GM23338 (cell line): ENCODE measurements at regions not wholly inside any gene's neighbourhood (a gene's known extent, or its start where the extent isn't known, plus 50 kb on each side); places are given as distances from the start of the nearest gene placed in this dataset.

Experiments
- ATAC-seq: fragments of 200-7000 bp; cut with Tn5 transposase; 3 replicates; pipeline ENCODE4 v1.9.1; 2020
- DNase-seq: peaks from one replicate; pipeline ENCODE4 v3.0.0-alpha.2; 2015; ENCODE audit warnings: low spot score
- H2AFZ ChIP-seq: fragments of 200-600 bp; sonication (generic); 2 replicates; pipeline ENCODE4 v1.8.0; 2016; ENCODE audit warnings: antibody characterized with exemption, mild to moderate bottlenecking, moderate library complexity
- H3F3A ChIP-seq: fragments of 200-600 bp; sonication (generic); replicated peaks from 2 replicates; pipeline ENCODE4 v1.8.0; 2017; ENCODE audit warnings: antibody characterized with exemption, mixed run types, low read depth
- H3K27ac ChIP-seq: fragments of 200-600 bp; sonication (generic); 2 replicates; pipeline ENCODE4 v1.6.1; 2016; ENCODE audit warnings: low read depth
- H3K27me3 ChIP-seq: fragments of 200-600 bp; sonication (generic); 2 replicates; pipeline ENCODE4 v1.8.0; 2016; ENCODE audit warnings: mild to moderate bottlenecking, mixed run types, moderate library complexity; ENCODE audit not compliant: insufficient read depth
- H3K36me3 ChIP-seq: fragments of 200-600 bp; sonication (generic); 2 replicates; pipeline ENCODE4 v1.8.0; 2016; ENCODE audit warnings: mild to moderate bottlenecking; ENCODE audit not compliant: insufficient read depth
- H3K4me1 ChIP-seq: fragments of 200-600 bp; sonication (generic); 2 replicates; pipeline ENCODE4 v1.8.0; 2016; ENCODE audit warnings: mild to moderate bottlenecking, moderate library complexity; ENCODE audit not compliant: insufficient read depth
- H3K4me2 ChIP-seq: fragments of 200-600 bp; sonication (generic); 2 replicates; pipeline ENCODE4 v1.7.1; 2017; ENCODE audit warnings: mixed run types
- H3K4me3 ChIP-seq: fragments of 200-600 bp; sonication (generic); 2 replicates; pipeline ENCODE4 v1.6.1; 2016; ENCODE audit warnings: mixed run types
- H3K79me2 ChIP-seq: fragments of 200-600 bp; sonication (generic); replicated peaks from 2 replicates; pipeline ENCODE4 v1.8.0; 2017; ENCODE audit warnings: mild to moderate bottlenecking; ENCODE audit not compliant: insufficient read depth
- H3K9me2 ChIP-seq: fragments of 200-600 bp; sonication (generic); 2 replicates; pipeline ENCODE4 v1.8.0; 2017; ENCODE audit not compliant: insufficient read depth
- H4K20me1 ChIP-seq: fragments of 200-600 bp; sonication (generic); replicated peaks from 2 replicates; pipeline ENCODE4 v1.8.0; 2017; ENCODE audit warnings: mild to moderate bottlenecking; ENCODE audit not compliant: insufficient read depth
- H3K27ac Mint-ChIP-seq: 2 replicates; pipeline ENCODE4 v1.8.0; 2020; ENCODE audit warnings: inconsistent platforms, mild to moderate bottlenecking, moderate library complexity, mixed read lengths
- H3K27me3 Mint-ChIP-seq: 3 replicates; pipeline ENCODE4 v1.8.0; 2022; ENCODE audit warnings: low read depth, mild to moderate bottlenecking, moderate library complexity, mixed read lengths, inconsistent platforms; ENCODE audit not compliant: insufficient read depth, poor library complexity
- H3K36me3 Mint-ChIP-seq: 3 replicates; pipeline ENCODE4 v1.8.0; 2021; ENCODE audit warnings: low read depth, mild to moderate bottlenecking, inconsistent platforms, moderate library complexity, mixed read lengths
- H3K4me1 Mint-ChIP-seq: 3 replicates; pipeline ENCODE4 v1.8.0; 2020; ENCODE audit warnings: mild to moderate bottlenecking, inconsistent platforms, mixed read lengths
- H3K4me3 Mint-ChIP-seq: 3 replicates; pipeline ENCODE4 v1.8.0; 2021; ENCODE audit warnings: moderate library complexity, mild to moderate bottlenecking, inconsistent platforms, mixed read lengths
- H3K9me3 Mint-ChIP-seq: 3 replicates; pipeline ENCODE4 v1.8.0; 2020; ENCODE audit warnings: moderate library complexity, mild to moderate bottlenecking, inconsistent platforms, mixed read lengths
- CREB1 ChIP-seq: fragments of 250-450 bp; sonication (Bioruptor Pico); IDR thresholded peaks from 2 replicates; pipeline ENCODE4 v1.5.0; 2020; ENCODE audit warnings: low read depth, mild to moderate bottlenecking, moderate library complexity
- EZH2 ChIP-seq: fragments of 200-600 bp; sonication (generic); IDR thresholded peaks from one replicate; pipeline ENCODE4 v1.8.0; 2017; ENCODE audit warnings: antibody characterized with exemption, mild to moderate bottlenecking, low read depth; ENCODE audit not compliant: unreplicated experiment
- EZH2phosphoT487 ChIP-seq: fragments of 200-600 bp; sonication (generic); IDR thresholded peaks from one replicate; pipeline ENCODE4 v1.8.1; 2018; ENCODE audit warnings: antibody characterized with exemption; ENCODE audit not compliant: unreplicated experiment
- JUNB ChIP-seq: IDR thresholded peaks from one replicate; pipeline ENCODE4 v1.6.1; 2016; ENCODE audit warnings: antibody characterized with exemption; ENCODE audit not compliant: unreplicated experiment
- POLR2AphosphoS5 ChIP-seq: IDR thresholded peaks from 2 replicates; pipeline ENCODE4 v1.6.1; 2016; ENCODE audit warnings: antibody characterized with exemption, low read depth
- STAT1 ChIP-seq: IDR thresholded peaks from one replicate; pipeline ENCODE4 v1.6.1; 2016; ENCODE audit warnings: antibody characterized with exemption; ENCODE audit not compliant: unreplicated experiment
- ZNF114 ChIP-seq: fragments of 250-450 bp; sonication (Bioruptor Pico); IDR thresholded peaks from 2 replicates; pipeline ENCODE4 v1.5.0; 2020; ENCODE audit warnings: mild to moderate bottlenecking, moderate library complexity
- ZNF331 ChIP-seq: fragments of 250-450 bp; sonication (Bioruptor Pico); IDR thresholded peaks from 2 replicates; pipeline ENCODE4 v1.5.0; 2020; ENCODE audit warnings: low read depth, mild to moderate bottlenecking, moderate library complexity
- TF ChIP-seq, protein P1 (sequence below): IDR thresholded peaks from one replicate; pipeline ENCODE4 v1.6.1; 2018; ENCODE audit warnings: antibody characterized with exemption; ENCODE audit not compliant: unreplicated experiment
- TF ChIP-seq, protein P2 (sequence below): IDR thresholded peaks from 2 replicates; pipeline ENCODE4 v1.6.1; 2016; ENCODE audit warnings: antibody characterized with exemption
- TF ChIP-seq, protein P3 (sequence below): fragments of 250-450 bp; sonication (Bioruptor Pico); IDR thresholded peaks from 2 replicates; pipeline ENCODE4 v1.5.0; 2020; ENCODE audit warnings: mild to moderate bottlenecking, moderate library complexity

DNA sequence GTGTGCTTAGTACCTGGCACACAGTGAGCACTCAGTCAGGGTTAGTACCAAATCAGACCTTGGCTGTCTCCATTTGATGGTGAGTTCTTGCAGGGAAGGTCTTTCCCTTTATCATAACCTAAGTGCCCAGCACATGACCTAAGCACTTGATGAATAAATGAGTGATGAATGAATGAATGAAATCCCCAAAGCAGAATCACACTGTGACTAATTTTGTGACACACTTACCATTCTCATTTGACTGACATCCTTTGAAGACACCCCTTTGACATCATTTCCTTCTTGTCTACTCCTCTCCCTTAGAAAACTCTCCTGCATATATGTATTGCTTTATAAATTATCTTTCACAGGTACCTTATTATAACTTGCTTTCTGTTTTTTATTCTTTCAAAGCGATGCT lies 130.2 kb upstream of the ELL2 start:
- no peak for TF ChIP-seq JUNB
- no peaks in the 10 kb centered on the region for H3K79me2 ChIP-seq
- H3F3A ChIP-seq: no peaks in the 10 kb centered on the region
- H3K27ac Mint-ChIP-seq: no peak overlapping the region
- no peak overlapping the region for H3K4me2 ChIP-seq
- H3K27me3 ChIP-seq: no peaks in the 10 kb centered on the region
- peaks cover 28% of the 10 kb centered on the region for H3K4me1 ChIP-seq
- no peak for DNase-seq
- no peaks in the 10 kb centered on the region for H3K9me2 ChIP-seq
- H3K4me3 ChIP-seq: no peak overlapping the region
- no peaks in the 10 kb centered on the region for H4K20me1 ChIP-seq
- no peak overlapping the region for H3K4me3 Mint-ChIP-seq
- no peak overlapping the region for H2AFZ ChIP-seq
- peaks cover 3% of the 10 kb centered on the region for H3K27me3 Mint-ChIP-seq
- H3K27ac ChIP-seq: no peak overlapping the region
- H3K36me3 ChIP-seq: no peaks in the 10 kb centered on the region
- peaks cover 27% of the 10 kb centered on the region for H3K4me1 Mint-ChIP-seq
- H3K36me3 Mint-ChIP-seq: no peaks in the 10 kb centered on the region
- no peak for ATAC-seq
- H3K9me3 Mint-ChIP-seq: no peaks in the 10 kb centered on the region

DNA sequence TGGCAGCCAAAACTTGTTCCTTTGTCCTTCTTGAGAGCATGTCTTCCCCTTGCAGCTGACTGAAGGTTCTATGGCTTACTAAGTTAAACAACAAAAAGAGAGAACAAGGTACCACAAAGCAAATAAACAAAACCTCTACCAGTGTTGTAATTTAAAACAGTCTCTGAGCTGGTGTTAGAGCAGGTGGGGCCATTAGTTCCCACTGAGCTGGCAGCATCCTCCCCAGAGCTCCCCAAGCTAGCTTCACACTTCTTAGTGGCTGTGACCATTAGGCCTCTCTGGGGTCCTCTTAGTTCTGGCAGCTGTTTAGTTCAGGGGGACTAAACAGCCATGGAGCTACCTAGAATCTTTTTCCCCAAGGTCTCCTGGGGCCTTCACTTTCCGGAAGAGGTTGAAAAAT lies 128.6 kb upstream of the ELL2 start:
- H3K4me2 ChIP-seq: no peak overlapping the region
- H3K27ac Mint-ChIP-seq: no peak overlapping the region
- H2AFZ ChIP-seq: 0 out of 2 replicates have a peak overlapping the region, but pooled peaks have one; percentile 33
- peaks cover 32% of the 10 kb centered on the region for H3K4me1 Mint-ChIP-seq
- DNase-seq (no peak), ATAC-seq (peak; percentile 68)
- no peaks in the 10 kb centered on the region for H3F3A ChIP-seq
- H3K36me3 ChIP-seq: no peaks in the 10 kb centered on the region
- H3K4me1 ChIP-seq: peaks cover 32% of the 10 kb centered on the region
- H3K36me3 Mint-ChIP-seq: no peaks in the 10 kb centered on the region
- no peak overlapping the region for H3K4me3 ChIP-seq
- H4K20me1 ChIP-seq: no peaks in the 10 kb centered on the region
- H3K79me2 ChIP-seq: no peaks in the 10 kb centered on the region
- H3K4me3 Mint-ChIP-seq: no peak overlapping the region
- H3K27me3 Mint-ChIP-seq: peaks cover 3% of the 10 kb centered on the region
- no peaks in the 10 kb centered on the region for H3K9me3 Mint-ChIP-seq
- H3K27ac ChIP-seq: no peak overlapping the region
- H3K27me3 ChIP-seq: no peaks in the 10 kb centered on the region
- no peaks in the 10 kb centered on the region for H3K9me2 ChIP-seq
- TF ChIP-seq, protein P1, sequence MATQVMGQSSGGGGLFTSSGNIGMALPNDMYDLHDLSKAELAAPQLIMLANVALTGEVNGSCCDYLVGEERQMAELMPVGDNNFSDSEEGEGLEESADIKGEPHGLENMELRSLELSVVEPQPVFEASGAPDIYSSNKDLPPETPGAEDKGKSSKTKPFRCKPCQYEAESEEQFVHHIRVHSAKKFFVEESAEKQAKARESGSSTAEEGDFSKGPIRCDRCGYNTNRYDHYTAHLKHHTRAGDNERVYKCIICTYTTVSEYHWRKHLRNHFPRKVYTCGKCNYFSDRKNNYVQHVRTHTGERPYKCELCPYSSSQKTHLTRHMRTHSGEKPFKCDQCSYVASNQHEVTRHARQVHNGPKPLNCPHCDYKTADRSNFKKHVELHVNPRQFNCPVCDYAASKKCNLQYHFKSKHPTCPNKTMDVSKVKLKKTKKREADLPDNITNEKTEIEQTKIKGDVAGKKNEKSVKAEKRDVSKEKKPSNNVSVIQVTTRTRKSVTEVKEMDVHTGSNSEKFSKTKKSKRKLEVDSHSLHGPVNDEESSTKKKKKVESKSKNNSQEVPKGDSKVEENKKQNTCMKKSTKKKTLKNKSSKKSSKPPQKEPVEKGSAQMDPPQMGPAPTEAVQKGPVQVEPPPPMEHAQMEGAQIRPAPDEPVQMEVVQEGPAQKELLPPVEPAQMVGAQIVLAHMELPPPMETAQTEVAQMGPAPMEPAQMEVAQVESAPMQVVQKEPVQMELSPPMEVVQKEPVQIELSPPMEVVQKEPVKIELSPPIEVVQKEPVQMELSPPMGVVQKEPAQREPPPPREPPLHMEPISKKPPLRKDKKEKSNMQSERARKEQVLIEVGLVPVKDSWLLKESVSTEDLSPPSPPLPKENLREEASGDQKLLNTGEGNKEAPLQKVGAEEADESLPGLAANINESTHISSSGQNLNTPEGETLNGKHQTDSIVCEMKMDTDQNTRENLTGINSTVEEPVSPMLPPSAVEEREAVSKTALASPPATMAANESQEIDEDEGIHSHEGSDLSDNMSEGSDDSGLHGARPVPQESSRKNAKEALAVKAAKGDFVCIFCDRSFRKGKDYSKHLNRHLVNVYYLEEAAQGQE: no peak
- TF ChIP-seq STAT1: no peak
- TF ChIP-seq ZNF114 (CRISPR knock-in tag): no peak
- no peak for TF ChIP-seq EZH2
- TF ChIP-seq JUNB: no peak
- no peak for TF ChIP-seq ZNF331 (CRISPR knock-in tag)
- TF ChIP-seq POLR2AphosphoS5: no peak
- TF ChIP-seq, protein P2, sequence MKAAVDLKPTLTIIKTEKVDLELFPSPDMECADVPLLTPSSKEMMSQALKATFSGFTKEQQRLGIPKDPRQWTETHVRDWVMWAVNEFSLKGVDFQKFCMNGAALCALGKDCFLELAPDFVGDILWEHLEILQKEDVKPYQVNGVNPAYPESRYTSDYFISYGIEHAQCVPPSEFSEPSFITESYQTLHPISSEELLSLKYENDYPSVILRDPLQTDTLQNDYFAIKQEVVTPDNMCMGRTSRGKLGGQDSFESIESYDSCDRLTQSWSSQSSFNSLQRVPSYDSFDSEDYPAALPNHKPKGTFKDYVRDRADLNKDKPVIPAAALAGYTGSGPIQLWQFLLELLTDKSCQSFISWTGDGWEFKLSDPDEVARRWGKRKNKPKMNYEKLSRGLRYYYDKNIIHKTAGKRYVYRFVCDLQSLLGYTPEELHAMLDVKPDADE: no peak
- TF ChIP-seq, protein P3, sequence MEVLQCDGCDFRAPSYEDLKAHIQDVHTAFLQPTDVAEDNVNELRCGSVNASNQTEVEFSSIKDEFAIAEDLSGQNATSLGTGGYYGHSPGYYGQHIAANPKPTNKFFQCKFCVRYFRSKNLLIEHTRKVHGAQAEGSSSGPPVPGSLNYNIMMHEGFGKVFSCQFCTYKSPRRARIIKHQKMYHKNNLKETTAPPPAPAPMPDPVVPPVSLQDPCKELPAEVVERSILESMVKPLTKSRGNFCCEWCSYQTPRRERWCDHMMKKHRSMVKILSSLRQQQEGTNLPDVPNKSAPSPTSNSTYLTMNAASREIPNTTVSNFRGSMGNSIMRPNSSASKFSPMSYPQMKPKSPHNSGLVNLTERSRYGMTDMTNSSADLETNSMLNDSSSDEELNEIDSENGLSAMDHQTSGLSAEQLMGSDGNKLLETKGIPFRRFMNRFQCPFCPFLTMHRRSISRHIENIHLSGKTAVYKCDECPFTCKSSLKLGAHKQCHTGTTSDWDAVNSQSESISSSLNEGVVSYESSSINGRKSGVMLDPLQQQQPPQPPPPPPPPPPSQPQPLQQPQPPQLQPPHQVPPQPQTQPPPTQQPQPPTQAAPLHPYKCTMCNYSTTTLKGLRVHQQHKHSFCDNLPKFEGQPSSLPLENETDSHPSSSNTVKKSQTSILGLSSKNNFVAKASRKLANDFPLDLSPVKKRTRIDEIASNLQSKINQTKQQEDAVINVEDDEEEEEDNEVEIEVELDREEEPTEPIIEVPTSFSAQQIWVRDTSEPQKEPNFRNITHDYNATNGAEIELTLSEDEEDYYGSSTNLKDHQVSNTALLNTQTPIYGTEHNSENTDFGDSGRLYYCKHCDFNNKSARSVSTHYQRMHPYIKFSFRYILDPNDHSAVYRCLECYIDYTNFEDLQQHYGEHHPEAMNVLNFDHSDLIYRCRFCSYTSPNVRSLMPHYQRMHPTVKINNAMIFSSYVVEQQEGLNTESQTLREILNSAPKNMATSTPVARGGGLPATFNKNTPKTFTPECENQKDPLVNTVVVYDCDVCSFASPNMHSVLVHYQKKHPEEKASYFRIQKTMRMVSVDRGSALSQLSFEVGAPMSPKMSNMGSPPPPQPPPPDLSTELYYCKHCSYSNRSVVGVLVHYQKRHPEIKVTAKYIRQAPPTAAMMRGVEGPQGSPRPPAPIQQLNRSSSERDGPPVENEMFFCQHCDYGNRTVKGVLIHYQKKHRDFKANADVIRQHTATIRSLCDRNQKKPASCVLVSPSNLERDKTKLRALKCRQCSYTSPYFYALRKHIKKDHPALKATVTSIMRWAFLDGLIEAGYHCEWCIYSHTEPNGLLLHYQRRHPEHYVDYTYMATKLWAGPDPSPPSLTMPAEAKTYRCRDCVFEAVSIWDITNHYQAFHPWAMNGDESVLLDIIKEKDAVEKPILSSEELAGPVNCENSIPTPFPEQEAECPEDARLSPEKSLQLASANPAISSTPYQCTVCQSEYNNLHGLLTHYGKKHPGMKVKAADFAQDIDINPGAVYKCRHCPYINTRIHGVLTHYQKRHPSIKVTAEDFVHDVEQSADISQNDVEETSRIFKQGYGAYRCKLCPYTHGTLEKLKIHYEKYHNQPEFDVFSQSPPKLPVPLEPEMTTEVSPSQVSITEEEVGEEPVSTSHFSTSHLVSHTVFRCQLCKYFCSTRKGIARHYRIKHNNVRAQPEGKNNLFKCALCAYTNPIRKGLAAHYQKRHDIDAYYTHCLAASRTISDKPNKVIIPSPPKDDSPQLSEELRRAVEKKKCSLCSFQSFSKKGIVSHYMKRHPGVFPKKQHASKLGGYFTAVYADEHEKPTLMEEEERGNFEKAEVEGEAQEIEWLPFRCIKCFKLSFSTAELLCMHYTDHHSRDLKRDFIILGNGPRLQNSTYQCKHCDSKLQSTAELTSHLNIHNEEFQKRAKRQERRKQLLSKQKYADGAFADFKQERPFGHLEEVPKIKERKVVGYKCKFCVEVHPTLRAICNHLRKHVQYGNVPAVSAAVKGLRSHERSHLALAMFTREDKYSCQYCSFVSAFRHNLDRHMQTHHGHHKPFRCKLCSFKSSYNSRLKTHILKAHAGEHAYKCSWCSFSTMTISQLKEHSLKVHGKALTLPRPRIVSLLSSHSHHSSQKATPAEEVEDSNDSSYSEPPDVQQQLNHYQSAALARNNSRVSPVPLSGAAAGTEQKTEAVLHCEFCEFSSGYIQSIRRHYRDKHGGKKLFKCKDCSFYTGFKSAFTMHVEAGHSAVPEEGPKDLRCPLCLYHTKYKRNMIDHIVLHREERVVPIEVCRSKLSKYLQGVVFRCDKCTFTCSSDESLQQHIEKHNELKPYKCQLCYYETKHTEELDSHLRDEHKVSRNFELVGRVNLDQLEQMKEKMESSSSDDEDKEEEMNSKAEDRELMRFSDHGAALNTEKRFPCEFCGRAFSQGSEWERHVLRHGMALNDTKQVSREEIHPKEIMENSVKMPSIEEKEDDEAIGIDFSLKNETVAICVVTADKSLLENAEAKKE (CRISPR knock-in tag): no peak
- no peak for TF ChIP-seq EZH2phosphoT487
- TF ChIP-seq CREB1 (CRISPR knock-in tag): no peak
